Spinal cord (tissue), 9 donors: ENCODE measurements at regions not wholly inside any gene's neighbourhood (a gene's known extent, or its start where the extent isn't known, plus 50 kb on each side); places are given as distances from the start of the nearest gene placed in this dataset.

Experiments
- DNase-seq, 6 donors: peaks; one replicate each; pipeline versions ENCODE4 v3.0.0 to v3.0.0-alpha.2; 2013 to 2015; ENCODE audit warnings: low spot score in 6 of 6, low read depth in 4 of 6
- H3K27ac ChIP-seq: one replicate; pipeline ENCODE4 v1.5.1; 2013; ENCODE audit warnings: low read depth, low read length, control low read depth
- H3K27me3 ChIP-seq: one replicate; pipeline ENCODE4 v1.6.1; 2013; ENCODE audit warnings: low read length; ENCODE audit not compliant: control insufficient read depth, insufficient read depth
- H3K36me3 ChIP-seq: one replicate; pipeline ENCODE4 v1.6.1; 2013; ENCODE audit warnings: low read length; ENCODE audit not compliant: control insufficient read depth, insufficient read depth
- H3K4me1 ChIP-seq: one replicate; pipeline ENCODE4 v1.6.1; 2013; ENCODE audit warnings: low read length; ENCODE audit not compliant: control insufficient read depth, insufficient read depth
- H3K4me3 ChIP-seq: one replicate; pipeline ENCODE4 v1.5.1; 2013; ENCODE audit warnings: low read depth, low read length, control low read depth
- H3K9me3 ChIP-seq: one replicate; pipeline ENCODE4 v1.6.1; 2013; ENCODE audit warnings: low read length; ENCODE audit not compliant: control insufficient read depth, insufficient read depth
- WGBS: methylation state at CpG from one replicate; pipeline ENCODE4 v1.1.5; 2013; ENCODE audit warnings: missing lambda C conversion rate; ENCODE audit not compliant: insufficient coverage; 5-methylcytosine and 5-hydroxymethylcytosine counted together
- donor health status: healthy.

DNA sequence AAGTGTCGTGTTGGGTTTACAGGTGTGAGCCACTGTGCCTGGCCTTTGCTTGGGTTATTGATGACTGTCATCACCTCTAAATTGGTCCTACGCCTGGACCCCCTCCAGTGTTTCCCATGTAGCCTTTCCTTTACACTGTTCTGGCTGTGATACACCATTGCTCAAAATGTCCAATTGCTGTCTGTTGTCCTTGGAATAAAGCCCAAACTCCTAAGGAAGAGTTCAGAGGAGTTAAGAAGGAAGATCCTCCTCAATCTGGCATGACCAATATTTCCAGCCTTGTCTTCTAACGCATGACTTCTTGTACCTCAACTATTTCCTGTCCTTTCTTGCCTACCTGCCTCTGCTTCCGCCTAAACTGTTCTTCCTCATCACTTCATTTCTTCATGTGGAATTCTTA lies 113.1 kb downstream of the POLR2M start:
- Histone ChIP-seq H3K27me3 (no peaks in the 10 kb centered on the region), H3K27ac (no peak overlapping the region), H3K4me1 (no peaks in the 10 kb centered on the region), H3K36me3 (no peaks in the 10 kb centered on the region), H3K9me3 (no peaks in the 10 kb centered on the region), H3K4me3 (no peak overlapping the region)
- 100% methylated on average over 2 of the region's 4 CpGs for WGBS
- DNase-seq: no peak

DNA sequence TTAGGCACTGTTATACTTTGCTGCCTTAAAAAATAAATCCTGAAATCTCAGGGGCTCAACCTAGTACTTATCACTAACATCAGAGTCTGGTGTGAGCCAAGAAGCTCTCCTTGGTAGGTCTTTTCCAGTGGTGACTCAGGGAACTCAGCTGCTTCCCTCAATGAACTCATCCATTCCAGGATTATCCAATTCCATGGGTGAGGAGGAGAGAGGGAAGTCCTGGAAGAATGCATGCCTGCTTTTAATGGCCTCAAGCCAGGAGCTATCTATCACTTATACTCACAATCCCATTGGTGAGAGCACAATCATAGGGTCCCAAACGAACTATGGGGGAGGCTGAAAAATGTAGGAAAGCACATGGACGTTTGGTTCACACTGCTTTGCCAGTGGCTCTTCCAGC lies 113.6 kb downstream of the POLR2M start:
- no peak overlapping the region for H3K4me3 ChIP-seq
- WGBS: 79% methylated on average over 2 of the region's 2 CpGs

DNA sequence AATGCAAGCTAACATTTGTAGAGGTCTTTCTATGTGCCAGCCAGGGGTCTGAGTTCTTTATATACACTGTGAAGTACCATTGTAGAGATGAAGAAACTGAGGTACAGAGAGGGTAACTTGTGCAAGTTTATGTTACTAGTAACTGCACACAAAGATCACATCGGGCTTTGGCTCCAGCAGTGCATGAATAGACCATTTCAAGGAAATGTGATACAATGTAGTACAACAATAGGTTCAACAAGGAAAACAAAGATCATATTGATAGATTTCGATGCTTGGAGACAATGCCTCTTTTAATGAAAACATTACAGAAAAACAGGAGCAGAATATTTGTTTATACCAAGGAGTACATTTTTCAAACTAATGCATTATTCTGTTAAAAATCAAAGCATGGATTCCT lies 115.3 kb downstream of the POLR2M start:
- no peaks in the 10 kb centered on the region for H3K4me1 ChIP-seq
- H3K27ac ChIP-seq: no peak overlapping the region
- no peak overlapping the region for H3K4me3 ChIP-seq
- no peak for DNase-seq
- H3K9me3 ChIP-seq: no peaks in the 10 kb centered on the region
- 60% methylated on average over 1 of the region's 2 CpGs for WGBS
- no peaks in the 10 kb centered on the region for H3K27me3 ChIP-seq
- no peaks in the 10 kb centered on the region for H3K36me3 ChIP-seq

More for the DNA sequence above, 113.6 kb downstream of the POLR2M start:
- Histone ChIP-seq H3K36me3 (no peaks in the 10 kb centered on the region), H3K27ac (no peak overlapping the region), H3K4me1 (no peaks in the 10 kb centered on the region), H3K9me3 (no peaks in the 10 kb centered on the region), H3K27me3 (no peaks in the 10 kb centered on the region)
- DNase-seq: no peak

DNA sequence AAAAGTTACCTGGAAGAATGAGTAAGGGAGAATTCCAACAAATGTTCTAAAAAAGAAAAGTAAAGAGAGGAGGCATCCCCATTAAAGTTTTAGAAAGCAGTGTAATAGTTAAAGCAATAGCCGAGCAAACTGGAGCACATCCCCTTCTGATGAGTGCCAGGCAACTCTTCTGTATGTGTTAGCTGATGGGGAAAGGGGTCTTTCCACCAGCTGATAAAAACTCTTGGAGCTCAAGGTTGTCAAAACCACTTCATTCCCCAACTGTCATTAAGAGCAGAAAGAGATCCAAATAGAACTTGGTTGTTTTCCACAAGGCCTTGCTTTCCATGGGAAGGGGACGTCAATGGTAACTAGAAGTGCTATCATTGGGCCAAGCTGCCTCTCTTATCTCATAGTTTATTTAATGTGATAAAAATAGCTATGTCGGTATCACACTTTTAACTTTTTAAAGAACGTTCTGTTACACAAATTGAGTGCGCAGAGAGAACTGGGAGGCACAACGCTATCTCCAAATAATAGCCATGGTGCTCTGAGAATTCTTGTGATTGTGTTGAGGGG lies 116.9 kb downstream of the POLR2M start:
- Histone ChIP-seq H3K36me3 (no peaks in the 10 kb centered on the region), H3K4me1 (no peaks in the 10 kb centered on the region), H3K27ac (no peak overlapping the region), H3K27me3 (no peaks in the 10 kb centered on the region), H3K9me3 (no peaks in the 10 kb centered on the region), H3K4me3 (no peak overlapping the region)
- WGBS: 93% methylated on average over 3 of the region's 6 CpGs
- no peak for DNase-seq

DNA sequence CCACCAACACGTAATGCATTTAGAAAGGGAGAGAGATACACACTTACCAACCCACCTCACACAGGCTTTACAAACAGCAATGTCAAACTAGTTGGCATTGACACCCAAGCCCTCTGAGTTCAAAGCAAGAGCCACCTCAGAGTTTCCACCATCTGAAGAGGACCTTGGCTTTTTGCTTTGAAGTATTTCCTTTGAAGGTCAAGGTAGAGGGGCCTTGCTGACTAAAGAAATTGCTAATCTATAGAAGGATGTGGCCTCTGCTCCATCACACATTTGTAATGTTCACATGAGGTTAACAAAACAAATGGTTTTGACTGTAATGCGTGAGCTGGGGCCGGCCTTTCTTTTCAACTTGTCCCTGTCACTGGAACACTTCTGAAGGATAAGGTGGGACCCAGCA lies 117.7 kb downstream of the POLR2M start:
- no peaks in the 10 kb centered on the region for H3K4me1 ChIP-seq
- no peaks in the 10 kb centered on the region for H3K9me3 ChIP-seq
- no peak overlapping the region for H3K4me3 ChIP-seq
- no peaks in the 10 kb centered on the region for H3K27me3 ChIP-seq
- DNase-seq: no peak
- no peaks in the 10 kb centered on the region for H3K36me3 ChIP-seq
- WGBS: 90% methylated on average over 2 of the region's 3 CpGs
- H3K27ac ChIP-seq: no peak overlapping the region

DNA sequence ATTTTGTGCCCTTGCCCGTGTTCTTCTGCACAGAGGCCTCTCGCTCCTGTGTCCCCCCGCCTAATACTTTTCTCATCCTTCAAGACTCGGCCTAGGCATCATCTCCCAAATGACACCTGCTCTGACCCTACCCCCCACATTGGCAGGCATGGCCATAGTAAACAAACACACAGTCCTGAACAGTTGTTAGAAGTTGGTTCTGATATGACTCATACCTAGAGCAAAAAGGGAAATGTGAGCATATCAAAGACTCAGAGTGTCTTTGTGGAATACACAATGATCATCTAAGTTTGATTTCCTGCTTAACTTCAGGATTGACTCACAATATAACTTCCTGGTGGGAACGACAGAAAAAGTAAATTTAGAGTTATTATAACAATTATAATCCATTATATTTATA lies 120.5 kb downstream of the POLR2M start:
- Histone ChIP-seq H3K27me3 (no peaks in the 10 kb centered on the region), H3K36me3 (no peaks in the 10 kb centered on the region), H3K27ac (no peak overlapping the region), H3K4me1 (no peaks in the 10 kb centered on the region), H3K9me3 (no peaks in the 10 kb centered on the region), H3K4me3 (no peak overlapping the region)
- WGBS: 100% methylated on average over 1 of the region's 5 CpGs
- DNase-seq: no peak

DNA sequence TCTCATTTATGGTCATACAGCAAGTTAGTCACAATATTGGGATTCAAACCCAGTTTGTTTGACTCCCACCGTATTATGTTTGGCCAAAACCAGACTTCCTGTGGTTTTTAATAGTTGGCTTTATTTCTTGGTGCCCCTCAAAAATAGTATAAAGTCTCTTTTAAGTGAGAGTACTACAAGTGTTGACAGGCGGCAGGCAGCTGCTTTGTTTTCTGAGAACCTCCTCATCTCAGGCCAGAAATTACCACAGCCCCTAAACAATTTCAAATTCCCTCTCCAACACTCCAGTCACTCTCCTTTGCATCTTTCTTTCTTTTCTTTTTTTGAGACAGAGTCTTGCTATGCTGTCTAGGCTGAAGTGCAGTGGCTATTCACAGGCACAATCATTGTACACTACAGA lies 121.5 kb downstream of the POLR2M start:
- Histone ChIP-seq H3K4me3 (no peak overlapping the region), H3K36me3 (no peaks in the 10 kb centered on the region), H3K4me1 (no peaks in the 10 kb centered on the region), H3K27ac (no peak overlapping the region), H3K9me3 (no peaks in the 10 kb centered on the region), H3K27me3 (no peaks in the 10 kb centered on the region)
- no peak for DNase-seq
- 80% methylated on average over 1 of the region's 2 CpGs for WGBS

DNA sequence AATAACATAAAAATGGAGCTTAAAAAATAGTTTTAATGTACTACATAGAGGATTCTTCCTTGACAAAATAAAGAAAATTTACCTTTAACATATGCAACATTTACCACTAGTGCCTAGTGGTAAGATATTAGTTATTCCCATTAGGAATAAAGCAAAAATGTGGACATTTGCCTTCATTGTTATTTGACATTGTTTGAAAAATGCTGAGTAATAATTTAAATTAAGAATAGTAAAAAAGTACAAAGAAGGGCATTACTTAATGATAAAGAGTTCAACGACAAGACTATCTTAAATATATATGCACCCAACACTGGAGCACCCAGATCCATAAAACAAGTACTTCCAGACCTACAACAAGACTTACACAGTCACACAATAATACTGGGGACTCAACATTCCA lies 125.7 kb downstream of the POLR2M start:
- Histone ChIP-seq H3K36me3 (no peaks in the 10 kb centered on the region), H3K27me3 (no peaks in the 10 kb centered on the region), H3K9me3 (peaks cover 2% of the 10 kb centered on the region), H3K27ac (no peak overlapping the region), H3K4me3 (no peak overlapping the region), H3K4me1 (no peaks in the 10 kb centered on the region)
- no peak for DNase-seq
- no CpG with 5 or more reads among the region's 1 CpG for WGBS

DNA sequence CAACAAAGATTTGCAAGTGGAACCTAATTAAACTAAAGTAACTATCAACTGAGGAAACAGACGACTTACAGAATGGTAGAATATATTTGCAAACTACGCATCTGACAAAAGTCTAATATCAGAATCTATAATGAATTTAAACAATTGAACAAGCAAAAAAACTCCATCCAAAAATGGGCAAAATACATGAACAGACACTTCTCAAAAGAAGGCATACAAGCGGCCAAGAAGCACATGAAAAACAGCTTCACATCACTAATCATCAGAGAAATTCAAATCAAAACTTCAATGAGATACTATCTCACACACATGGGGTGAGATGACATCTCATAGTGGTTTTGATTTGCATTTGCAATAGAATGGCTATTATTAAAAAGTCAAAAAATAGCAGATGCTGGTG lies 128.6 kb downstream of the POLR2M start:
- H3K4me1 ChIP-seq: no peaks in the 10 kb centered on the region
- H3K27me3 ChIP-seq: no peaks in the 10 kb centered on the region
- WGBS: no CpG with 5 or more reads among the region's 3 CpGs
- H3K36me3 ChIP-seq: no peaks in the 10 kb centered on the region
- no peak for DNase-seq
- no peak overlapping the region for H3K4me3 ChIP-seq
- no peak overlapping the region for H3K27ac ChIP-seq
- peaks cover 2% of the 10 kb centered on the region for H3K9me3 ChIP-seq

DNA sequence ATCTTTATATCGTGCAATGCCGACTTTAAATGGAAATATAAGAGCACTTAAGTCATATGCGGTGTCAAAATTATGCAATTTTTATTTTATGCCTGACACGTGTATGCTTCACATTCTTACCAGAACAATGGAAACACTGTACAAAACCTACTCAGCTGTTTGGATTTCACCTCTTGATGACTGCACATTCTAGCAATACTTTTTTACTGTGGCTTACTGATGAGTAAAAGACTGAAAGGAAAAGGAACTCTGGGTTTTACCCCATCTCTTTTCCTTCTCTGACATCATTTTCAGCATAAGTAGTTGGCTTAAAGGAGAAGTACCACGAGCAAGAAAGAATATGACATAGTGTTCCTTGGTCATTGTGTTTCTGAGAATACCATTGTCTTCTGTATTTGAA lies 142.8 kb downstream of the POLR2M start:
- no peak for DNase-seq

More for the DNA sequence above, 142.8 kb downstream of the POLR2M start:
- H3K4me1 ChIP-seq: no peaks in the 10 kb centered on the region
- no peak overlapping the region for H3K27ac ChIP-seq
- H3K9me3 ChIP-seq: no peaks in the 10 kb centered on the region
- no peaks in the 10 kb centered on the region for H3K36me3 ChIP-seq
- WGBS: no CpG with 5 or more reads among the region's 5 CpGs
- no peak overlapping the region for H3K4me3 ChIP-seq
- no peaks in the 10 kb centered on the region for H3K27me3 ChIP-seq
